HFFc6 (cell line): ENCODE measurements at regions not wholly inside any gene's neighbourhood (a gene's known extent, or its start where the extent isn't known, plus 50 kb on each side); places are given as distances from the start of the nearest gene placed in this dataset.

Experiments
- DNase-seq: peaks from one replicate; pipeline ENCODE4 v3.0.0-alpha.2; 2018
- H3K27ac Mint-ChIP-seq: 2 replicates; pipeline ENCODE4 v1.8.0; 2020; ENCODE audit warnings: mild to moderate bottlenecking, mixed read lengths
- H3K27me3 Mint-ChIP-seq: 2 replicates; pipeline ENCODE4 v1.8.0; 2021; ENCODE audit warnings: mild to moderate bottlenecking, moderate library complexity, mixed read lengths; ENCODE audit not compliant: insufficient read depth
- H3K36me3 Mint-ChIP-seq: 2 replicates; pipeline ENCODE4 v1.8.0; 2021; ENCODE audit warnings: low read depth, mixed read lengths
- H3K4me1 Mint-ChIP-seq: 2 replicates; pipeline ENCODE4 v1.8.0; 2020; ENCODE audit warnings: low read depth, mixed read lengths
- H3K4me3 Mint-ChIP-seq: 2 replicates; pipeline ENCODE4 v1.8.0; 2020; ENCODE audit warnings: mild to moderate bottlenecking, moderate library complexity, mixed read lengths
- H3K9me3 Mint-ChIP-seq: 2 replicates; pipeline ENCODE4 v1.8.0; 2020; ENCODE audit warnings: mild to moderate bottlenecking, mixed read lengths
- TF ChIP-seq, protein P1 (sequence below): fragments of 200-600 bp; sonication (generic); IDR thresholded peaks from 2 replicates; pipeline ENCODE4 v1.5.0; 2021; ENCODE audit warnings: antibody characterized with exemption, mild to moderate bottlenecking

DNA sequence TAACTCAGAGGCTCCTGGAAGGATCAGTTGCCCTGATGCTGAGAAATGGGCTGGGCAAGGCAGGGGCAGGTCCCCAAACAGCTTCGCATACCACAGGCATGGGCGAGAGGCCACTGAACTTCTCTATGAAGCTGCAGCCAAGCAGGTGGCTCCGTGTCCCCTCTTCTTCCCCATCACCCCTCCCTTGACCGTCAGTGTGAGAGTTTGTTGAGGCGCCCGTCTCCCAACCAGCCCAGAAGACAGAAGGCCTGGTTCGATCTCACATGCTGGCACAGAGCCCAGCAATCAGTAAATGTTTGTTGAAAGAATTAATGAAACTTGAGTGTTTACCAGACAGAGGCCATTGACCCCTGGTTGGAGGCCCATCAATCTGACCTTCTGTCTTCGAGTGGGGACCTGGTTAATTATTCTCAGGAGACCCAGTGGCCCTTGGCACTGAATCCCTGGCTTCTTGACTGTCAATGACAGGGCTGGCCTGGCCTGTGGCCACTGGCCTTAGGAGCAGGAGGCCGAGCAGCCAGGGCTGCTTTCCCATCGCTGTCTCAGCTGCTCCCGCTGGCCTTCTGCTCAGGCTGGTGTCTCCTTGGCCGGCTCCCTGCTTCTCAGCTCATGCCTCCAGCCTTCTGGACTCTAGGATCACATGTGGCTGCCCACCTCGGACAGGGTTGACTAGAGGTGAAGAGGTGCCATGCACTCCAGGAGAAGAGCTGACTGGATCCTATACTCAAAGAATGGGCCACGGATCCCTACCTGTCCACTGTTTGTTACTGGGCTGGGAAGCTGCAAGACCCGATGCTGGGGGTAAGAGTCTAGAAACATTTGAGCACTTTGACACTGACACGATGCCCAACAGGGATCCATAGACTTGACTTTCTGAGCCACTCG, 113.4 kb downstream of the ASB7 start:
- no peak overlapping the region for H3K27ac Mint-ChIP-seq
- TF ChIP-seq, protein P1, sequence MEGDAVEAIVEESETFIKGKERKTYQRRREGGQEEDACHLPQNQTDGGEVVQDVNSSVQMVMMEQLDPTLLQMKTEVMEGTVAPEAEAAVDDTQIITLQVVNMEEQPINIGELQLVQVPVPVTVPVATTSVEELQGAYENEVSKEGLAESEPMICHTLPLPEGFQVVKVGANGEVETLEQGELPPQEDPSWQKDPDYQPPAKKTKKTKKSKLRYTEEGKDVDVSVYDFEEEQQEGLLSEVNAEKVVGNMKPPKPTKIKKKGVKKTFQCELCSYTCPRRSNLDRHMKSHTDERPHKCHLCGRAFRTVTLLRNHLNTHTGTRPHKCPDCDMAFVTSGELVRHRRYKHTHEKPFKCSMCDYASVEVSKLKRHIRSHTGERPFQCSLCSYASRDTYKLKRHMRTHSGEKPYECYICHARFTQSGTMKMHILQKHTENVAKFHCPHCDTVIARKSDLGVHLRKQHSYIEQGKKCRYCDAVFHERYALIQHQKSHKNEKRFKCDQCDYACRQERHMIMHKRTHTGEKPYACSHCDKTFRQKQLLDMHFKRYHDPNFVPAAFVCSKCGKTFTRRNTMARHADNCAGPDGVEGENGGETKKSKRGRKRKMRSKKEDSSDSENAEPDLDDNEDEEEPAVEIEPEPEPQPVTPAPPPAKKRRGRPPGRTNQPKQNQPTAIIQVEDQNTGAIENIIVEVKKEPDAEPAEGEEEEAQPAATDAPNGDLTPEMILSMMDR: no peak

DNA sequence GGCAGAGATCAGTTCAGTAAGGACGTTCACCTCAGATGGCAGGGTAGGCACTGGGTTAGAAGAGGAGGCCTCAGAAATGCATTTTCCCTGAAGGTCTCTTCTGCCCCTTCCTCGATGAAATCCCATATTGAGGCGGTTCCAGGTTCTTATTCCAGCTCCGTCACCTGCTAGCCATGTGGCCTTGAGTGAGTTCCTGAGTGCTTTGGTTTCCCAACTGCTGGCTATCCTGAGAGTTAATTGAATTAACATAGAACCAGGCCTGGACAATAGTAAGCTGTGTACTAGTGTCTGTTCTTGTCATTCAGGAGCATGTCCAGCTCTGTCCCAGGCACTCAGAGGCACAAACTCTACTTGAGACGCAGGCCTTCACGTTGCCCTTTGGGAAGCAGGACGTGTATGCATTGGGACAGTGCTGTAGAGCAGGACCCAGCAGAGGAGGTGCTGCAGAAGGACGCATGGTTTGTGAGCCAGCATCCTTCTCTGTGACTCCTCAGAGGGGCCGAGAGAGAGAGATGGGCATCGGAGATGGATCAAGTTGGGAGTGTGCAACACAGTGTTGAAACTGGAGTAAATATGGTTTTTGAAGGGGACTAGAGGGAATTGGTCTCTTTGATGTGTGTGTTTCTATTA, 114.2 kb downstream of the ASB7 start:
- Mint-ChIP-seq H3K27me3 (no peaks in the 10 kb centered on the region; the same call in 1 of the 2 replicates), H3K36me3 (no peaks in the 10 kb centered on the region), H3K9me3 (no peaks in the 10 kb centered on the region)

More for the DNA sequence above, 113.4 kb downstream of the ASB7 start:
- no peak overlapping the region for H3K4me3 Mint-ChIP-seq
- no peaks in the 10 kb centered on the region for H3K36me3 Mint-ChIP-seq
- H3K4me1 Mint-ChIP-seq: peaks cover 31% of the 10 kb centered on the region
- no peaks in the 10 kb centered on the region for H3K9me3 Mint-ChIP-seq
- H3K27me3 Mint-ChIP-seq: no peaks in the 10 kb centered on the region; the same call in 1 of the 2 replicates
- no peak for DNase-seq

DNA sequence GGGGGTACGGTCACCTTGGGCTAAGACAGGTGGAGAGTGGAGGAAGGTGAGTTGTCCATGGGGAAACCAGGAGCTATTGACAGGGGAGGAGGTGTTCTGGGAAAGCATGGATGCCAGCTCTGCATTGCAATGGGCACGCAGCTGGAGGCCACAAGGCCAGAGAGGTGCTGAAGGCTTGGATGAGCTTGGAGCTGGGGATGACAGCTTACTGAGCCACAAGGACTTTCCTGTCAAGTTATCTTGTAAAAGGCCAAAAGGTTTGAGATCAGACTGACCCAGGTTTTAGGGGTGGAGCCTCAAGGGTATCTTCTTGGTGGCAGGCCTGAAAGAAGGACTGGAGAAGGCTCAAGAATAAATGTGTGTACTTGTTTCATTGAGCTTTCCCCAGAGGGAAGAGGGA, 115.2 kb downstream of the ASB7 start:
- H3K27ac Mint-ChIP-seq: no peak overlapping the region
- H3K4me3 Mint-ChIP-seq: no peak overlapping the region
- H3K4me1 Mint-ChIP-seq: peaks cover 36% of the 10 kb centered on the region
- DNase-seq: no peak
- H3K36me3 Mint-ChIP-seq: no peaks in the 10 kb centered on the region
- no peaks in the 10 kb centered on the region for H3K9me3 Mint-ChIP-seq
- H3K27me3 Mint-ChIP-seq: no peaks in the 10 kb centered on the region; the same call in 1 of the 2 replicates
- TF ChIP-seq, protein P1: no peak

More for the DNA sequence above, 114.2 kb downstream of the ASB7 start:
- TF ChIP-seq, protein P1: no peak
- peaks cover 36% of the 10 kb centered on the region for H3K4me1 Mint-ChIP-seq
- no peak for DNase-seq
- no peak overlapping the region for H3K4me3 Mint-ChIP-seq
- H3K27ac Mint-ChIP-seq: no peak overlapping the region

DNA sequence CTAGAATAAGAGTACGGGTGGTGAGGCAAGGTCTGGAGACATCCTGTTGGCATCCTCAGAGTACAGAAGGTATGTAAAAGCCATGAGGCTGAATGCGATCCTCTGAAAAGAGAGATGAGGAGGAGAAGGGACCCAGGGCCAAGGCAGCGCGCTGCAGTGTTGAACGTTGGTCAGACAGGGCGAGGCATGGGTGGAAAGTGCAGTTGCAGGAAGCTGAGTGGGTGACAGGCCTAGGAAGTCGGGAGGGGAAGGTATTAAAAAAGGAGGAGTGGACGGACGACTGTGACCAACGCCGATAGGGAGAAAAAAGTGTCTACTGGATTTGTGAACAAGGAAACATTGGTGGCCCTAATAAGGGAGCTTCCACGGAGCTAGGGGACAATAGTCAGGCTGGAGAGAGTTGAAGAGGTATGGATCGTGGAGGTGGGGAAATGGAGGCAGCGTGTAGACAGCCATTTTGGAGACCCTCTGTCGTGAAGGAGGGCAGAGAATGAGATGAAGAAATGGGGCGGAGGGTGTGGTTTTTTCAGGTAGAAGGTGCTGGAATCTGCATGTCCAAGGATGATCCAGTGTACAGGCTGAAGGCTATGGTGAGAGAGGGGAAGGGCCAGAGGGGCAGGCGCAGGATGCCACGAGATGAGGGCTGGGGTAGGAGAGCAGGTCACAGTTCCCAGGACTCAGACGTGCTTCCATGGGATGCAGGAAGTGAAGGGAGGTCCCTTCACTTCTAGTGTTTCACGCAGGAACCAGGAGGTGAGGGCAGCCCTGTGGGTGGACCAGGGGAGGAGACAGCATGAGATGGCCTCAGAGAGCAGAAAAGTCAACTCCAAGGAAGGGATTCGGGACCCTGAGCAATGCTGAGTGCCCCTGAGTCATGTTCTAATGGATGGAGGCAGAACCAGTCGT, 115.9 kb downstream of the ASB7 start:
- TF ChIP-seq, protein P1: no peak

DNA sequence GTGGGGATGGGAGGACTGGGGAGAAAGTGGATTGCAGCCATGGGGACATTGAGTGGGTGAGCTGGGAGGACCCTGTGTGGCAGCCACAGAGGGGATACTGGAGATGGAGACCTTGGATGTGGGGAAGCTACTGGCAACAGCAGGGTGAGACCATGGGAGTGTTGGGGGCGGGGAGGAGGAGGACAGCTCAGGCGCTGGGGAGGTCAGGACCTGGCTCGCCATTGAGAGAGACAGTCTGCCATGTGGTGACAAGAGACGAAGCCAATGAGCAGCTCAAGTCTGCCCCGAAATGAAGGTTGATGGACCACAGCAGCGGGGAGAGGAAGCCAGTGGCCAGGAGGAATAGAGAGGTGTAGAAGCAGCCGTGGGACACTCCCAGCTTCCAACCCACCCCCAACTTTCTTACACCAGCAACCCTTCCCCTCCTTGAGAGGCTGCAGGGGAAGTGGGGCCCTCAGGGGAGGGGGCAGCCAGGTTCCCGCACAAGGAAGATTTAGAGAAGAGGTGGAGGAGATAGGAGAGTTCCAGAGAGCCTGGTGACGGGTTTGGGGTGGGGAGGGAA, 118.1 kb downstream of the ASB7 start:
- H3K27me3 Mint-ChIP-seq: peaks cover 4% of the 10 kb centered on the region
- H3K9me3 Mint-ChIP-seq: no peaks in the 10 kb centered on the region
- H3K36me3 Mint-ChIP-seq: no peaks in the 10 kb centered on the region
- TF ChIP-seq, protein P1: no peak
- H3K27ac Mint-ChIP-seq: peak overlapping the region; percentile 100
- H3K4me3 Mint-ChIP-seq: peak overlapping the region; percentile 78; the same call in 1 of the 2 replicates
- H3K4me1 Mint-ChIP-seq: peaks cover 44% of the 10 kb centered on the region
- no peak for DNase-seq

More for the DNA sequence above, 115.9 kb downstream of the ASB7 start:
- Mint-ChIP-seq H3K4me1 (peaks cover 38% of the 10 kb centered on the region), H3K27ac (peak overlapping the region; percentile 50), H3K4me3 (no peak overlapping the region), H3K27me3 (peaks cover 4% of the 10 kb centered on the region), H3K9me3 (no peaks in the 10 kb centered on the region), H3K36me3 (no peaks in the 10 kb centered on the region)
- no peak for DNase-seq
